NK-92 treated with Interleukin-12 subunit alpha and Interleukin-12 subunit beta, amount 100 ng/mL, for 24 hours (cell line): ENCODE measurements at regions not wholly inside any gene's neighbourhood (a gene's known extent, or its start where the extent isn't known, plus 50 kb on each side); places are given as distances from the start of the nearest gene placed in this dataset.
"Not testable (repeated sequence)": the region's sequence is repeated elsewhere in the genome, so short reads cannot be mapped to it uniquely, and the experiment has no call there.

Source experiments
- DNase-seq: peaks from one replicate; lab custom pipeline; 2025; lab: John Stamatoyannopoulos, UW

- DNase-seq, result no peak
Observed at GRCh38 chr7:156590212-156590611, 50.4 kb upstream of the RNF32 start.

GRCh38 chr7:156589808-156590207 is 50.8 kb upstream of the RNF32 start:
- DNase-seq, result no peak

- no peak for DNase-seq
Observed at GRCh38 chr7:156585926-156586325, 54.6 kb upstream of the RNF32 start.

- DNase-seq, result no peak
Observed at GRCh38 chr7:156585025-156585648, 55.4 kb upstream of the RNF32 start.

- no peak for DNase-seq
Observed at GRCh38 chr7:156582591-156583123, 57.9 kb upstream of the RNF32 start.

- no peak for DNase-seq
Observed at GRCh38 chr7:156580036-156580435, 60.5 kb upstream of the RNF32 start.

- no peak for DNase-seq
Observed at GRCh38 chr7:156579566-156579965, 61.0 kb upstream of the RNF32 start.

GRCh38 chr7:156578978-156579430 is 61.6 kb upstream of the RNF32 start:
- no peak for DNase-seq

- no peak for DNase-seq
Observed at GRCh38 chr7:156578578-156578940, 62.0 kb upstream of the RNF32 start.

GRCh38 chr7:156577645-156578577 is 62.7 kb upstream of the RNF32 start:
- DNase-seq, result no peak

- DNase-seq, result no peak
Observed at GRCh38 chr7:156576216-156577058, 64.1 kb upstream of the RNF32 start.

- no peak for DNase-seq
Observed at GRCh38 chr7:156568258-156568657, 72.3 kb upstream of the RNF32 start.

- DNase-seq, result no peak
Observed at GRCh38 chr7:156566812-156567549, 73.6 kb upstream of the RNF32 start.

- not testable (repeated sequence) for DNase-seq
Observed at GRCh38 chr7:156565002-156565401, 75.6 kb upstream of the RNF32 start.

- DNase-seq, result no peak
Observed at GRCh38 chr7:156560696-156561095, 79.9 kb upstream of the RNF32 start.

GRCh38 chr7:156560075-156560474 is 80.5 kb upstream of the RNF32 start:
- no peak for DNase-seq

GRCh38 chr7:156559001-156559400 is 81.6 kb upstream of the RNF32 start:
- DNase-seq, result no peak

- no peak for DNase-seq
Observed at GRCh38 chr7:156558198-156558597, 82.4 kb upstream of the RNF32 start.

- no peak for DNase-seq
Observed at GRCh38 chr7:156556083-156556482, 84.5 kb upstream of the RNF32 start.

GRCh38 chr7:156554488-156554887 is 86.1 kb upstream of the RNF32 start:
- DNase-seq, result no peak

- no peak for DNase-seq
Observed at GRCh38 chr7:156549636-156550035, 90.9 kb upstream of the RNF32 start.
